HG03439 (cell line): ENCODE measurements at regions not wholly inside any gene's neighbourhood (a gene's known extent, or its start where the extent isn't known, plus 50 kb on each side); places are given as distances from the start of the nearest gene placed in this dataset.
"Not testable (repeated sequence)": the region's sequence is repeated elsewhere in the genome, so short reads cannot be mapped to it uniquely, and the experiment has no call there.

Experiments
- ATAC-seq: cut with Tn5 transposase; IDR thresholded peaks from one replicate; pipeline ENCODE4 v1.9.1; 2021; ENCODE audit warnings: mild to moderate bottlenecking, moderate library complexity; ENCODE audit not compliant: unreplicated experiment

GRCh38 chr17:63019138-63019873, 53.3 kb downstream of the TANC2 start:
- ATAC-seq, result no peak

- ATAC-seq, result no peak
Observed at GRCh38 chr17:63022567-63022966, 56.5 kb downstream of the TANC2 start.

GRCh38 chr17:63023049-63023448, 57.0 kb downstream of the TANC2 start:
- no peak for ATAC-seq

GRCh38 chr17:63024201-63024600, 58.2 kb downstream of the TANC2 start:
- ATAC-seq, result no peak

- no peak for ATAC-seq
Observed at GRCh38 chr17:63024716-63025115, 58.7 kb downstream of the TANC2 start.

- not testable (repeated sequence) for ATAC-seq
Observed at GRCh38 chr17:63025637-63026036, 59.6 kb downstream of the TANC2 start.

GRCh38 chr17:63029541-63029940, 63.5 kb downstream of the TANC2 start:
- ATAC-seq, result no peak

GRCh38 chr17:63032142-63032541, 66.1 kb downstream of the TANC2 start:
- ATAC-seq, result no peak

- no peak for ATAC-seq
Observed at GRCh38 chr17:63033142-63033541, 67.1 kb downstream of the TANC2 start.

- no peak for ATAC-seq
Observed at GRCh38 chr17:63035271-63035670, 69.2 kb downstream of the TANC2 start.

- no peak for ATAC-seq
Observed at GRCh38 chr17:63035695-63036094, 69.7 kb downstream of the TANC2 start.

- ATAC-seq, result no peak
Observed at GRCh38 chr17:63039342-63039741, 73.3 kb downstream of the TANC2 start.

GRCh38 chr17:63039899-63040602, 74.0 kb downstream of the TANC2 start:
- no peak for ATAC-seq

GRCh38 chr17:63040816-63041215, 74.8 kb downstream of the TANC2 start:
- no peak for ATAC-seq

GRCh38 chr17:63041251-63041650, 75.2 kb downstream of the TANC2 start:
- no peak for ATAC-seq

- no peak for ATAC-seq
Observed at GRCh38 chr17:63041722-63042121, 75.7 kb downstream of the TANC2 start.

- no peak for ATAC-seq
Observed at GRCh38 chr17:63042256-63042812, 76.3 kb downstream of the TANC2 start.

- not testable (repeated sequence) for ATAC-seq
Observed at GRCh38 chr17:63057560-63057959, 91.5 kb downstream of the TANC2 start.

GRCh38 chr17:63066158-63066813, 100.3 kb downstream of the TANC2 start:
- ATAC-seq, result no peak

- ATAC-seq, result no peak
Observed at GRCh38 chr17:63069245-63069644, 103.2 kb downstream of the TANC2 start.

- no peak for ATAC-seq
Observed at GRCh38 chr17:63070031-63070430, 104.0 kb downstream of the TANC2 start.

- no peak for ATAC-seq
Observed at GRCh38 chr17:63071797-63072196, 105.8 kb downstream of the TANC2 start.
